ENCODE measurements at regions not wholly inside any gene's neighbourhood (a gene's known extent, or its start where the extent isn't known, plus 50 kb on each side); places are given as distances from the start of the nearest gene placed in this dataset.

DNA sequence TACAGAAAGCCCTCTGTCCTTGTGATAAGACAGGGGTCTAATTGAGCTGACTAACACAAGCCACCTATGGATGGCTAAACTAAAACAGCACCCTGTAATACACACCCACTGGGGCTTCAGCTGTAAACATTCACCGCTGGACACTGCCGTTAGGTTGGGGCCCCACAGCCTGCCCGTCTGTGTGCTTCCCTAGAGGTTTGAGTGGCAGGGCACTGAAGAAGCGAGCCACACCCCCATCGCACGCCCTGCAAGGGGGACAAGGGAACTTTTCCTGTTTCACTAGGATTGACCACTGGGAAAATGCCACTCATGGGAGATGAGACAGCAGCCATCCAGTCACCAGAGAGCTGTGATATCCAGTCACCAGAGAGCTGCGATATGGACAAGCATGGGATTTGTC, 335.7 kb upstream of the CFAP20DC start:
- no peak for TF ChIP-seq EZH2 (IDR thresholded peaks at IDR 0.05)
- no peak for TF ChIP-seq POLR2AphosphoS5 (IDR thresholded peaks at IDR 0.05; ENCODE audit: borderline replicate concordance, low read depth, low read length)
- TF ChIP-seq FOXP2 (optimal IDR thresholded peaks at IDR 0.05; ENCODE audit: control extremely low read depth, extremely low read length, insufficient read depth), result no peak
